A549 (cell line): ENCODE measurements at regions not wholly inside any gene's neighbourhood (a gene's known extent, or its start where the extent isn't known, plus 50 kb on each side); places are given as distances from the start of the nearest gene placed in this dataset.

Experiments used
- ATAC-seq, 2 experiments: fragments of 200-7000 bp in 1 of 2; fragments of >200 bp in 1 of 2; cut with Nextera tagmentation in 1 of 2; cut with Tn5 transposase in 1 of 2; 3 replicates each; pipeline versions ENCODE4 v1.8.0 to v1.9.1; 2018 to 2020; ENCODE audit warnings: mild to moderate bottlenecking in 1 of 2, moderate library complexity in 1 of 2
- CTCF ChIA-PET: fragments of 300-600 bp; sonication (Branson Sonifier 250); formaldehyde crosslinking; extraction: SDS; loops from one replicate; lab custom pipeline; 2021; ENCODE audit warnings: antibody characterized with exemption, inconsistent platforms; lab: Yijun Ruan, JAX
- POLR2A ChIA-PET: fragments of 350-600 bp; formaldehyde crosslinking; extraction: SDS; loops from one replicate; lab custom pipeline; 2021; ENCODE audit warnings: antibody characterized with exemption, inconsistent platforms; lab: Yijun Ruan, JAX
- DNase-seq, 2 experiments: peaks; one replicate each; pipeline versions ENCODE4 v3.0.0 to v3.0.0-alpha.2; 2011 to 2016; ENCODE audit warnings: low read depth in 1 of 2, low spot score in 1 of 2
- FAIRE-seq: peaks from 2 replicates; lab custom pipeline; 2011; peaks lifted over from hg19 to GRCh38; lab: Jason Lieb, UNC
- H3K27ac ChIP-seq, 2 experiments: fragments of >200 bp; sonication (Bioruptor Twin); formaldehyde crosslinking; 3 replicates each; pipeline ENCODE4 v1.5.1; 2016 to 2017
- H3K4me1 ChIP-seq: fragments of >200 bp; sonication (Bioruptor Twin); formaldehyde crosslinking; 3 replicates; pipeline ENCODE4 v1.6.1; 2016
- H3K4me2 ChIP-seq: fragments of >200 bp; sonication (Bioruptor Twin); formaldehyde crosslinking; 3 replicates; pipeline ENCODE4 v1.6.1; 2016
- H3K4me3 ChIP-seq: fragments of >200 bp; sonication (Bioruptor Twin); formaldehyde crosslinking; 3 replicates; pipeline ENCODE4 v1.5.1; 2016
- H3K9me3 ChIP-seq: fragments of >200 bp; sonication (Bioruptor Twin); formaldehyde crosslinking; 3 replicates; pipeline ENCODE4 v1.6.1; 2016
- CBX8 ChIP-seq: fragments of 200-600 bp; sonication (generic); IDR thresholded peaks from 2 replicates; pipeline ENCODE4 v1.6.1; 2016
- CEBPB ChIP-seq, 2 experiments: fragments of >200 bp in 1 of 2; sonication (Bioruptor Twin) in 1 of 2; formaldehyde crosslinking in 1 of 2; IDR thresholded peaks; 2 replicates each; pipeline ENCODE4 v1.6.1; 2012 to 2016
- CHD2 ChIP-seq: fragments of 150-350 bp; IDR thresholded peaks from 2 replicates; pipeline ENCODE4 v1.6.1; 2014; ENCODE audit warnings: low read length; ENCODE audit not compliant: partially characterized antibody
- ELK1 ChIP-seq: fragments of 150-350 bp; IDR thresholded peaks from 2 replicates; pipeline ENCODE4 v1.6.1; 2014; ENCODE audit warnings: low read depth, mild to moderate bottlenecking, low read length
- ESRRA ChIP-seq: fragments of 150-350 bp; IDR thresholded peaks from 2 replicates; pipeline ENCODE4 v1.6.1; 2014; ENCODE audit warnings: mild to moderate bottlenecking, low read length, borderline replicate concordance
- FOXS1 ChIP-seq: fragments of 250-450 bp; sonication (Bioruptor Pico); IDR thresholded peaks from 2 replicates; pipeline ENCODE4 v1.5.0; 2020; ENCODE audit warnings: mild to moderate bottlenecking, moderate library complexity
- GATA3 ChIP-seq: IDR thresholded peaks from 2 replicates; pipeline ENCODE4 v1.6.1; 2012; ENCODE audit warnings: borderline replicate concordance
- HDAC2 ChIP-seq: fragments of 200-600 bp; sonication (generic); IDR thresholded peaks from 2 replicates; pipeline ENCODE4 v1.6.1; 2016
- HEYL ChIP-seq: fragments of 250-450 bp; sonication (Bioruptor Pico); IDR thresholded peaks from 2 replicates; pipeline ENCODE4 v1.8.0; 2021; ENCODE audit warnings: mild to moderate bottlenecking, moderate library complexity
- JUNB ChIP-seq: fragments of >200 bp; sonication (Bioruptor Twin); formaldehyde crosslinking; IDR thresholded peaks from 2 replicates; pipeline ENCODE4 v1.6.1; 2016
- KDM5A ChIP-seq: fragments of 200-600 bp; sonication (generic); IDR thresholded peaks from 2 replicates; pipeline ENCODE4 v1.6.1; 2016; ENCODE audit warnings: antibody characterized with exemption, mild to moderate bottlenecking
- MAFK ChIP-seq: fragments of 450-650 bp; IDR thresholded peaks from 2 replicates; pipeline ENCODE4 v1.6.1; 2014; ENCODE audit not compliant: partially characterized antibody
- MYC ChIP-seq: IDR thresholded peaks from 2 replicates; pipeline ENCODE4 v1.6.1; 2012; ENCODE audit warnings: mild to moderate bottlenecking, inconsistent platforms, low read length, improper control_type of control experiment, borderline replicate concordance
- NPAS2 ChIP-seq: fragments of 250-450 bp; sonication (Bioruptor Pico); IDR thresholded peaks from 2 replicates; pipeline ENCODE4 v1.8.0; 2022; ENCODE audit warnings: mild to moderate bottlenecking, moderate library complexity, borderline replicate concordance
- POLR2A ChIP-seq: IDR thresholded peaks from 2 replicates; pipeline ENCODE4 v1.6.1; 2012; ENCODE audit warnings: mild to moderate bottlenecking, low read length
- POLR2AphosphoS2 ChIP-seq: conservative IDR thresholded peaks from 2 replicates; pipeline ENCODE4 v1.6.1; 2012; ENCODE audit warnings: low read length, improper control_type of control experiment, inconsistent platforms
- RARB ChIP-seq: fragments of 250-450 bp; sonication (Bioruptor Pico); IDR thresholded peaks from 2 replicates; pipeline ENCODE4 v1.8.0; 2021; ENCODE audit warnings: mild to moderate bottlenecking, moderate library complexity
- SREBF2 ChIP-seq: fragments of 450-650 bp; IDR thresholded peaks from 2 replicates; pipeline ENCODE4 v1.6.1; 2014; ENCODE audit warnings: mild to moderate bottlenecking, moderate library complexity
- TP53 ChIP-seq: fragments of 250-450 bp; sonication (Bioruptor Pico); IDR thresholded peaks from 2 replicates; pipeline ENCODE4 v1.5.0; 2021; ENCODE audit warnings: mild to moderate bottlenecking, moderate library complexity
- WGBS: methylation state at CpG from one replicate; pipeline ENCODE4 v1.1.6; 2017; ENCODE audit errors: missing lambda C conversion rate; 5-methylcytosine and 5-hydroxymethylcytosine counted together
- TF ChIP-seq, protein P1 (sequence below): IDR thresholded peaks from 2 replicates; pipeline ENCODE4 v1.6.1; 2012
- TF ChIP-seq, protein P2 (sequence below): IDR thresholded peaks from 2 replicates; pipeline ENCODE4 v1.6.1; 2012; ENCODE audit warnings: low read depth, borderline replicate concordance
- TF ChIP-seq, protein P3 (sequence below): fragments of >200 bp; sonication (Bioruptor Twin); formaldehyde crosslinking; IDR thresholded peaks from 2 replicates; pipeline ENCODE4 v1.6.1; 2016
- TF ChIP-seq, protein P4 (sequence below): fragments of 250-450 bp; sonication (Bioruptor Pico); IDR thresholded peaks from 2 replicates; pipeline ENCODE4 v1.5.0; 2021; ENCODE audit warnings: mild to moderate bottlenecking, moderate library complexity, borderline replicate concordance
- TF ChIP-seq, protein P5 (sequence below): fragments of >200 bp; sonication (Bioruptor Twin); formaldehyde crosslinking; IDR thresholded peaks from 3 replicates; pipeline ENCODE4 v1.6.1; 2016

DNA sequence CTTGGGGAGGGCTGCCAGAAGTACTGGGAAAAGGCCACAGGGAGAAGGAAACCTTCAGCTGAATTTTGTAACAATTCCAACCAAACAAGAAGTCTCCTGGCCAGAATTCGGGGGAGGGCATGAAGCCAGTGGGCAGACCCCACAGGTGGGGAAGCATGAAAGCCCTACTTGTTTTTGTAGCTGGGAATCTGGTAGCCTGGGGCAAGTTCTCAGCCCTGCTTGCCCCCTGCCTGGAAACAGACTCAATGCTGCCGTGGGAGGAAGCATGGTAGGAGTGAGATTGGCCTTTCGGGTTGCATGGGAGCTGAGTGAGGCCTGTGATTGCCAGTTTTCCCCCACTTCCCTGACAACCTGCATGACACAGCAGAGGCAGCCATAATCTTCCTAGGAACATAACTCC is 259.2 kb upstream of the RMST start:
- WGBS = 3% methylated on average over 3 of the region's 3 CpGs
- ChIA-PET POLR2A (no interaction called here), CTCF (no interaction called here)
- TF ChIP-seq ELK1 (no peak), HDAC2 (no peak), POLR2AphosphoS2 (no peak), JUNB (no peak)
- TF ChIP-seq, protein P1, sequence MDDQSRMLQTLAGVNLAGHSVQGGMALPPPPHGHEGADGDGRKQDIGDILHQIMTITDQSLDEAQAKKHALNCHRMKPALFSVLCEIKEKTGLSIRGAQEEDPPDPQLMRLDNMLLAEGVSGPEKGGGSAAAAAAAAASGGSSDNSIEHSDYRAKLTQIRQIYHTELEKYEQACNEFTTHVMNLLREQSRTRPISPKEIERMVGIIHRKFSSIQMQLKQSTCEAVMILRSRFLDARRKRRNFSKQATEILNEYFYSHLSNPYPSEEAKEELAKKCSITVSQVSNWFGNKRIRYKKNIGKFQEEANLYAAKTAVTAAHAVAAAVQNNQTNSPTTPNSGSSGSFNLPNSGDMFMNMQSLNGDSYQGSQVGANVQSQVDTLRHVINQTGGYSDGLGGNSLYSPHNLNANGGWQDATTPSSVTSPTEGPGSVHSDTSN = no peak
- TF ChIP-seq, protein P2, sequence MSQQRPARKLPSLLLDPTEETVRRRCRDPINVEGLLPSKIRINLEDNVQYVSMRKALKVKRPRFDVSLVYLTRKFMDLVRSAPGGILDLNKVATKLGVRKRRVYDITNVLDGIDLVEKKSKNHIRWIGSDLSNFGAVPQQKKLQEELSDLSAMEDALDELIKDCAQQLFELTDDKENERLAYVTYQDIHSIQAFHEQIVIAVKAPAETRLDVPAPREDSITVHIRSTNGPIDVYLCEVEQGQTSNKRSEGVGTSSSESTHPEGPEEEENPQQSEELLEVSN = no peak
- FAIRE-seq = no peak
- ATAC-seq = no peak
- Histone ChIP-seq H3K4me2 (no peak overlapping the region), H3K9me3 (no peaks in the 10 kb centered on the region), H3K4me3 (no peak overlapping the region), H3K4me1 (no peaks in the 10 kb centered on the region), H3K27ac (no peak overlapping the region)
- DNase-seq = no peak

DNA sequence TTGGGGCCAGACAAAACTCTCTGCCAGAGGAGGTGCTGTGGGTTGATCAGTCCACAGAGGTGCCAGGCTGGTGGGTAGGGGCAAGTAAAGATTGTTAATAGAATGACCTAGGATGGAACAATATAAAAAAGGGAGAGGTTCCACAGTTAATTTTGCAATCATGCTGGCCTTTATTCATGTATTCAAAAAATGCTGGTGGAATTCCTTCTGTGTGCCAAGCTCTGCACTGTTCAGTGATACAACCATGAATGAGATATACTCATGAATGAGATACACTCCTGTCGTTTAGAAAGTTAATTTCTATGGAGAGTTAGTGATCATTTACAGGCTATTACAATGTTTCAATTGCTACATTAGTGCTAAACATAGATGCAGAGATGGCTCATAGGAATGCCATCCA is 252.6 kb upstream of the RMST start:
- POLR2A ChIA-PET = no interaction called here
- Histone ChIP-seq H3K27ac (no peak overlapping the region), H3K9me3 (no peaks in the 10 kb centered on the region), H3K4me1 (no peaks in the 10 kb centered on the region), H3K4me3 (no peak overlapping the region), H3K4me2 (no peak overlapping the region)
- DNase-seq = no peak
- TF ChIP-seq FOXS1 (CRISPR knock-in tag) (no peak), ELK1 (no peak)
- WGBS = 0% methylated on average over 1 of the region's 1 CpG
- FAIRE-seq = no peak
- CTCF ChIA-PET = no interaction called here
- no peak for ATAC-seq

DNA sequence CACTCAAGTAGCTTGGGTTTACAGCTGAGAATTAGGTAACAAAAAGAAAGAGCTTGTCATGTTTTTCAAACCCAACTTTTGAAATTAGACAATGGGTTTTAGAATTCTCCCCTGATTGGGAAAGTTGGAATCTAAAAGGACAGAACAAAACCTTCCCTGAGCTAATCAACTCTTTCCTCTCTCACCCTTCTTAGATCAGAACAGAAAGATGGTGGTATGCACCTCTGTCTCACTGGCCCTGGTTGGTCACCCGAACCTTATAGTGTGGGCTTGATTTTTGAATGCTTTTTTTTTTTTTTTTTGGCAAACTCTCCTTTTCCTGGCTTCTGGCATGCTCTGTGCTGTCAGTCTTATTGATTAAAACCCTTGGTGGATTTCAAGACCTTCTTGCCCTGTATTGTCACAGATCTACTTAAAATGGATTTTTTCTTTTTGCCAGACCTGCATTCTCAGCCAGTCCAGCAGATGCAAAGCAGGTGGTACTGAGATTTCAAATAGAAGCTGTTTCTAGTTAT is 251.1 kb upstream of the RMST start:
- DNase-seq = no peak
- no peak for FAIRE-seq
- ChIA-PET CTCF (interaction anchor here (1.3 kb wide), 1 partner anchor 10 kb away, joined by 3 read pairs; no protein-coding TSS in a partner anchor), POLR2A (no interaction called here)
- no peak overlapping the region for H3K4me2 ChIP-seq
- H3K9me3 ChIP-seq = no peaks in the 10 kb centered on the region
- H3K4me3 ChIP-seq = no peak overlapping the region
- WGBS = 0% methylated on average over 1 of the region's 1 CpG
- no peak overlapping the region for H3K27ac ChIP-seq
- no peak for ATAC-seq
- TF ChIP-seq TP53 (no peak), GATA3 (no peak), CBX8 (no peak), POLR2A (no peak), HEYL (CRISPR knock-in tag) (no peak), POLR2AphosphoS2 (no peak), ELK1 (no peak), RARB (no peak), NPAS2 (CRISPR knock-in tag) (no peak), CHD2 (no peak), KDM5A (no peak), ESRRA (no peak), MYC (no peak), SREBF2 (no peak), MAFK (no peak), CEBPB (IDR thresholded peaks at IDR 0.05) (no peak)
- TF ChIP-seq, protein P3, sequence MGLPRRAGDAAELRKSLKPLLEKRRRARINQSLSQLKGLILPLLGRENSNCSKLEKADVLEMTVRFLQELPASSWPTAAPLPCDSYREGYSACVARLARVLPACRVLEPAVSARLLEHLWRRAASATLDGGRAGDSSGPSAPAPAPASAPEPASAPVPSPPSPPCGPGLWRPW = no peak
- TF ChIP-seq, protein P4, sequence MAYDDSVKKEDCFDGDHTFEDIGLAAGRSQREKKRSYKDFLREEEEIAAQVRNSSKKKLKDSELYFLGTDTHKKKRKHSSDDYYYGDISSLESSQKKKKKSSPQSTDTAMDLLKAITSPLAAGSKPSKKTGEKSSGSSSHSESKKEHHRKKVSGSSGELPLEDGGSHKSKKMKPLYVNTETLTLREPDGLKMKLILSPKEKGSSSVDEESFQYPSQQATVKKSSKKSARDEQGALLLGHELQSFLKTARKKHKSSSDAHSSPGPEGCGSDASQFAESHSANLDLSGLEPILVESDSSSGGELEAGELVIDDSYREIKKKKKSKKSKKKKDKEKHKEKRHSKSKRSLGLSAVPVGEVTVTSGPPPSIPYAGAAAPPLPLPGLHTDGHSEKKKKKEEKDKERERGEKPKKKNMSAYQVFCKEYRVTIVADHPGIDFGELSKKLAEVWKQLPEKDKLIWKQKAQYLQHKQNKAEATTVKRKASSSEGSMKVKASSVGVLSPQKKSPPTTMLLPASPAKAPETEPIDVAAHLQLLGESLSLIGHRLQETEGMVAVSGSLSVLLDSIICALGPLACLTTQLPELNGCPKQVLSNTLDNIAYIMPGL (CRISPR knock-in tag) = no peak
- TF ChIP-seq, protein P5, sequence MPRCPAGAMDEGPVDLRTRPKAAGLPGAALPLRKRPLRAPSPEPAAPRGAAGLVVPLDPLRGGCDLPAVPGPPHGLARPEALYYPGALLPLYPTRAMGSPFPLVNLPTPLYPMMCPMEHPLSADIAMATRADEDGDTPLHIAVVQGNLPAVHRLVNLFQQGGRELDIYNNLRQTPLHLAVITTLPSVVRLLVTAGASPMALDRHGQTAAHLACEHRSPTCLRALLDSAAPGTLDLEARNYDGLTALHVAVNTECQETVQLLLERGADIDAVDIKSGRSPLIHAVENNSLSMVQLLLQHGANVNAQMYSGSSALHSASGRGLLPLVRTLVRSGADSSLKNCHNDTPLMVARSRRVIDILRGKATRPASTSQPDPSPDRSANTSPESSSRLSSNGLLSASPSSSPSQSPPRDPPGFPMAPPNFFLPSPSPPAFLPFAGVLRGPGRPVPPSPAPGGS = no peak
- TF ChIP-seq, all 56 proteins: peak for 0
- no peaks in the 10 kb centered on the region for H3K4me1 ChIP-seq
